IMR-90 (cell line): ENCODE measurements at regions not wholly inside any gene's neighbourhood (a gene's known extent, or its start where the extent isn't known, plus 50 kb on each side); places are given as distances from the start of the nearest gene placed in this dataset.

ENCODE experiments used
- ATAC-seq: fragments of 200-7000 bp; cut with Tn5 transposase; 2 replicates; pipeline ENCODE4 v1.9.1; 2020; ENCODE audit warnings: low read depth, mild to moderate bottlenecking, moderate library complexity
- BruUV-seq: library from RNA; stranded (reverse); fragments of 400-500 nt; replicated peaks from 2 replicates; lab custom pipeline; 2021; lab: Mats Ljungman, UMichigan
- CTCF ChIA-PET: fragments of 300-600 bp; formaldehyde crosslinking; extraction: SDS; loops from one replicate; lab custom pipeline; 2021; ENCODE audit warnings: antibody characterized with exemption; lab: Yijun Ruan, JAX
- POLR2A ChIA-PET: fragments of 300-600 bp; sonication (Branson Sonifier 250); formaldehyde crosslinking; loops from one replicate; lab custom pipeline; 2022; ENCODE audit warnings: antibody characterized with exemption; ENCODE audit not compliant: unreplicated experiment; lab: Charles Lee
- DNase-seq: peaks from one replicate; pipeline ENCODE4 v3.0.0; 2013
- H2AFZ ChIP-seq: replicated peaks from 2 replicates; pipeline ENCODE3; 2013; ENCODE audit warnings: low read length, mild to moderate bottlenecking; ENCODE audit not compliant: poor library complexity
- H2AK5ac ChIP-seq: 2 replicates; pipeline ENCODE4 v1.6.1; 2013; ENCODE audit warnings: low read depth, low read length, inconsistent platforms
- H2AK9ac ChIP-seq: replicated peaks from 2 replicates; pipeline ENCODE3; 2013; ENCODE audit warnings: mild to moderate bottlenecking, low read depth, low read length, moderate library complexity; ENCODE audit not compliant: poor library complexity
- H2BK120ac ChIP-seq: 2 replicates; pipeline ENCODE4 v1.6.1; 2013; ENCODE audit warnings: low read depth, low read length, inconsistent platforms
- H2BK15ac ChIP-seq: 3 replicates; pipeline ENCODE4 v1.6.1; 2013; ENCODE audit warnings: low read depth, low read length, inconsistent platforms
- H2BK20ac ChIP-seq: 2 replicates; pipeline ENCODE4 v1.6.1; 2013; ENCODE audit warnings: low read depth, mild to moderate bottlenecking, inconsistent platforms, low read length, moderate library complexity
- H2BK5ac ChIP-seq: 2 replicates; pipeline ENCODE4 v1.6.1; 2013; ENCODE audit warnings: mild to moderate bottlenecking, low read depth, low read length, inconsistent platforms; ENCODE audit not compliant: poor library complexity, severe bottlenecking
- H3K14ac ChIP-seq: replicated peaks from 2 replicates; pipeline ENCODE4 v1.6.1; 2013; ENCODE audit warnings: low read depth, low read length, inconsistent platforms
- H3K18ac ChIP-seq: 2 replicates; pipeline ENCODE4 v1.6.1; 2013; ENCODE audit warnings: low read depth, low read length, control low read depth
- H3K23ac ChIP-seq: 2 replicates; pipeline ENCODE4 v1.6.1; 2013; ENCODE audit warnings: low read depth, low read length, inconsistent platforms
- H3K27ac ChIP-seq: 2 replicates; pipeline ENCODE4 v1.5.1; 2013; ENCODE audit warnings: mild to moderate bottlenecking, control low read depth, low read length; ENCODE audit not compliant: insufficient read depth
- H3K27me3 ChIP-seq: 2 replicates; pipeline ENCODE4 v1.6.1; 2013; ENCODE audit warnings: low read length; ENCODE audit not compliant: control insufficient read depth, insufficient read depth
- H3K36me3 ChIP-seq: 2 replicates; pipeline ENCODE4 v1.6.1; 2013; ENCODE audit warnings: low read length, mixed read lengths; ENCODE audit not compliant: control insufficient read depth, insufficient read depth
- H3K4ac ChIP-seq: 2 replicates; pipeline ENCODE4 v1.6.1; 2013; ENCODE audit warnings: low read depth, low read length, inconsistent platforms
- H3K4me1 ChIP-seq: 2 replicates; pipeline ENCODE4 v1.6.1; 2013; ENCODE audit warnings: low read length, mixed read lengths; ENCODE audit not compliant: control insufficient read depth, insufficient read depth
- H3K4me2 ChIP-seq: 2 replicates; pipeline ENCODE4 v1.6.1; 2013; ENCODE audit warnings: low read depth, mild to moderate bottlenecking, control low read depth, low read length, moderate library complexity
- H3K4me3 ChIP-seq: 2 replicates; pipeline ENCODE4 v1.5.1; 2013; ENCODE audit warnings: low read depth, mild to moderate bottlenecking, control low read depth, low read length, moderate library complexity; ENCODE audit not compliant: insufficient read depth
- H3K56ac ChIP-seq: 2 replicates; pipeline ENCODE4 v1.6.1; 2013; ENCODE audit warnings: low read length, inconsistent platforms; ENCODE audit not compliant: insufficient read depth; ENCODE audit errors: extremely low read depth
- H3K79me1 ChIP-seq, 2 experiments: 2 replicates each; pipeline ENCODE4 v1.6.1; 2013; ENCODE audit warnings: low read length in 2 of 2, inconsistent platforms in 1 of 2, low read depth in 1 of 2
- H3K9ac ChIP-seq: 2 replicates; pipeline ENCODE4 v1.6.1; 2013; ENCODE audit warnings: low read depth, low read length, control low read depth
- H3K9me1 ChIP-seq: 2 replicates; pipeline ENCODE4 v1.6.1; 2013; ENCODE audit warnings: low read length, inconsistent platforms; ENCODE audit not compliant: insufficient read depth
- H3K9me3 ChIP-seq: 2 replicates; pipeline ENCODE4 v1.6.1; 2013; ENCODE audit warnings: low read length; ENCODE audit not compliant: control insufficient read depth, insufficient read depth
- H4K20me1 ChIP-seq: 2 replicates; pipeline ENCODE4 v1.6.1; 2013; ENCODE audit warnings: low read length, inconsistent platforms; ENCODE audit not compliant: insufficient read depth
- H4K5ac ChIP-seq: 2 replicates; pipeline ENCODE4 v1.6.1; 2013; ENCODE audit warnings: mild to moderate bottlenecking, low read depth, low read length, control low read depth
- H4K8ac ChIP-seq, 2 experiments: 2 replicates each; pipeline ENCODE4 v1.6.1; 2013; ENCODE audit warnings: low read depth in 2 of 2, low read length in 2 of 2, control low read depth in 1 of 2, inconsistent platforms in 1 of 2
- H4K91ac ChIP-seq: 2 replicates; pipeline ENCODE4 v1.6.1; 2013; ENCODE audit warnings: low read depth, low read length, inconsistent platforms; ENCODE audit not compliant: insufficient read depth
- CHD1 ChIP-seq: IDR thresholded peaks from 2 replicates; pipeline ENCODE4 v1.6.1; 2012; ENCODE audit warnings: low read depth, low read length, improper control_type of control experiment
- WGBS, 2 experiments: methylation state at CpG; one replicate each; pipeline versions ENCODE4 v1.1.5 to v1.1.7; 2013; ENCODE audit warnings: missing lambda C conversion rate in 2 of 2; ENCODE audit not compliant: insufficient read length in 1 of 2; ENCODE audit errors: extremely low coverage in 2 of 2; 5-methylcytosine and 5-hydroxymethylcytosine counted together
- dilution Hi-C: fragments of 300-500 bp; cut with HindIII; formaldehyde crosslinking; loops from one replicate; pipeline ENCODE4 v1.14.3; 2018; ENCODE audit warnings: low sequenced_read_pairs; ENCODE audit not compliant: unreplicated experiment
- in situ Hi-C: fragments of 300-500 bp; cut with MboI; formaldehyde crosslinking; loops from 3 replicates; pipeline ENCODE4 v1.14.3; 2019; ENCODE audit warnings: low sequenced_read_pairs, inconsistent platforms, mixed read lengths
- intact Hi-C: fragments of 100-400 bp; cut with micrococcal nuclease; formaldehyde crosslinking; loops from 2 replicates; pipeline ENCODE4 v1.10.0; 2022
- TF ChIP-seq, protein P1 (sequence below): conservative IDR thresholded peaks from 2 replicates; pipeline ENCODE4 v1.5.1; 2012; ENCODE audit warnings: mild to moderate bottlenecking, low read depth, low read length, improper control_type of control experiment

DNA sequence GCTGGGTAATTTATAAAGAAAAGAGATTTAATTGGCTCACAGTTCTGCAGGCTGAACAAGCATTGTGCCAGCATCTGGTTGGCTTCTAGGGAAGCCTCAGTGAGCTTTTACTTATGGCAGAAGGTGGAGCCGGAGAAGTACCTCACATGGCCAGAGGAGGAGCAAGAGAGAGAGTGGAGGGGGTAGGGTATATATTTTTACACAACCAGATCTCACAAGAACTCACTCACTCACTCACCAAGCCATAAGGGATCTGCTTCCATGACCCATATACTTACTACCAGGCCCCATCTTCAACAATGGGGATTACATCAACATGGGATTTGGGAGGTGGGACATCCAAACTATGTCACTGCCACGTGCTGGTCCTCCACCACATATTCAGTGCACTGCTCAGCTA, 117.2 kb upstream of the PRNP start:
- Histone ChIP-seq H3K27me3 (no peaks in the 10 kb centered on the region; the same call in 1 of the 2 replicates), H3K27ac (no peak overlapping the region), H3K9me1 (no peaks in the 10 kb centered on the region), H2BK5ac (no peak overlapping the region), H2AK5ac (no peak overlapping the region), H3K79me1 (no peaks in the 10 kb centered on the region), H3K18ac (no peak overlapping the region), H2BK15ac (no peak overlapping the region), H3K4me3 (no peak overlapping the region), H2BK20ac (no peak overlapping the region), H2BK120ac (no peak overlapping the region), H3K56ac (no peak overlapping the region), H3K9me3 (peaks cover 2% of the 10 kb centered on the region; the same call in 1 of the 2 replicates), H3K14ac (no peak overlapping the region), H3K4me1 (peaks cover 2% of the 10 kb centered on the region; the same call in 1 of the 2 replicates), H3K4me2 (no peak overlapping the region), H4K5ac (no peak overlapping the region), H3K23ac (no peak overlapping the region), H4K20me1 (no peaks in the 10 kb centered on the region), H3K9ac (no peak overlapping the region), H3K4ac (no peak overlapping the region), H2AFZ (no peak overlapping the region), H4K8ac (no peak overlapping the region), H2AK9ac (no peak overlapping the region), H3K36me3 (no peaks in the 10 kb centered on the region), H4K91ac (no peak overlapping the region)
- dilution Hi-C loops (no loop called here), intact Hi-C loops (no loop called here), in situ Hi-C loops (no loop called here)
- ChIA-PET CTCF (interaction anchor here (1.1 kb wide), 1 partner anchor 8 kb away, joined by 3 read pairs; no protein-coding TSS in a partner anchor), POLR2A (no interaction called here)
- no CpG with 5 or more reads among the region's 2 CpGs for WGBS, 2 experiments
- DNase-seq (no peak), ATAC-seq (no peak)
- TF ChIP-seq, protein P1, sequence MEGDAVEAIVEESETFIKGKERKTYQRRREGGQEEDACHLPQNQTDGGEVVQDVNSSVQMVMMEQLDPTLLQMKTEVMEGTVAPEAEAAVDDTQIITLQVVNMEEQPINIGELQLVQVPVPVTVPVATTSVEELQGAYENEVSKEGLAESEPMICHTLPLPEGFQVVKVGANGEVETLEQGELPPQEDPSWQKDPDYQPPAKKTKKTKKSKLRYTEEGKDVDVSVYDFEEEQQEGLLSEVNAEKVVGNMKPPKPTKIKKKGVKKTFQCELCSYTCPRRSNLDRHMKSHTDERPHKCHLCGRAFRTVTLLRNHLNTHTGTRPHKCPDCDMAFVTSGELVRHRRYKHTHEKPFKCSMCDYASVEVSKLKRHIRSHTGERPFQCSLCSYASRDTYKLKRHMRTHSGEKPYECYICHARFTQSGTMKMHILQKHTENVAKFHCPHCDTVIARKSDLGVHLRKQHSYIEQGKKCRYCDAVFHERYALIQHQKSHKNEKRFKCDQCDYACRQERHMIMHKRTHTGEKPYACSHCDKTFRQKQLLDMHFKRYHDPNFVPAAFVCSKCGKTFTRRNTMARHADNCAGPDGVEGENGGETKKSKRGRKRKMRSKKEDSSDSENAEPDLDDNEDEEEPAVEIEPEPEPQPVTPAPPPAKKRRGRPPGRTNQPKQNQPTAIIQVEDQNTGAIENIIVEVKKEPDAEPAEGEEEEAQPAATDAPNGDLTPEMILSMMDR = 0 out of 2 replicates have a peak, but pooled peaks have one; percentile 5
- no peak for TF ChIP-seq CHD1
- no TSS peak for BruUV-seq
